Upper lobe of right lung (tissue), 1 donor: ENCODE measurements at regions not wholly inside any gene's neighbourhood (a gene's known extent, or its start where the extent isn't known, plus 50 kb on each side); places are given as distances from the start of the nearest gene placed in this dataset.
A peak's percentile ranks its signal among the peaks of the same experiment; 100 is the strongest.

ENCODE experiments used
- ATAC-seq: fragments of 200-7000 bp; cut with Tn5 transposase; one replicate; pipeline ENCODE4 v1.9.1; 2020; ENCODE audit warnings: mild to moderate bottlenecking, moderate library complexity
- DNase-seq: peaks from one replicate; pipeline ENCODE4 v3.0.0-alpha.2; 2020
- H3K27ac ChIP-seq: fragments of 200-600 bp; one replicate; pipeline ENCODE4 v1.8.0; 2022
- H3K27me3 ChIP-seq: fragments of 200-600 bp; one replicate; pipeline ENCODE4 v1.8.0; 2022; ENCODE audit warnings: mild to moderate bottlenecking
- H3K36me3 ChIP-seq: fragments of 200-600 bp; one replicate; pipeline ENCODE4 v1.8.0; 2022
- H3K4me1 ChIP-seq: fragments of 200-600 bp; one replicate; pipeline ENCODE4 v1.8.0; 2022
- H3K4me3 ChIP-seq: fragments of 200-600 bp; one replicate; pipeline ENCODE4 v1.8.0; 2022; ENCODE audit warnings: mild to moderate bottlenecking
- H3K9me3 ChIP-seq: fragments of 200-600 bp; one replicate; pipeline ENCODE4 v1.8.0; 2022
- CTCF ChIP-seq: fragments of 200-600 bp; IDR thresholded peaks from one replicate; pipeline ENCODE4 v1.8.0; 2022; ENCODE audit warnings: antibody characterized with exemption
- intact Hi-C: fragments of 100-400 bp; cut with DNase I; formaldehyde crosslinking; loops from one replicate; pipeline ENCODE4 v1.11.0; 2022
- donor health status: DM: no; HTN: yes; CAD: no; lungs with severe emphysema.

GRCh38 chr4:81874661-81875515, 403.2 kb upstream of the RASGEF1B start:
- Histone ChIP-seq H3K9me3 (no peaks in the 10 kb centered on the region), H3K27me3 (no peaks in the 10 kb centered on the region), H3K4me1 (no peaks in the 10 kb centered on the region), H3K4me3 (no peak overlapping the region), H3K27ac (no peak overlapping the region), H3K36me3 (no peaks in the 10 kb centered on the region)
- ATAC-seq (no peak), DNase-seq (no peak)
- intact Hi-C loops = no loop called here
- no peak for TF ChIP-seq CTCF

- ATAC-seq (peak; percentile 21), DNase-seq (no peak)
- Histone ChIP-seq H3K4me3 (no peak overlapping the region), H3K27ac (no peak overlapping the region), H3K27me3 (no peaks in the 10 kb centered on the region), H3K36me3 (no peaks in the 10 kb centered on the region), H3K4me1 (no peaks in the 10 kb centered on the region), H3K9me3 (no peaks in the 10 kb centered on the region)
- intact Hi-C loops = no loop called here
- no peak for TF ChIP-seq CTCF
These were observed 398.6 kb upstream of the RASGEF1B start for GRCh38 chr4:81870275-81870674.

- Histone ChIP-seq H3K27me3 (no peaks in the 10 kb centered on the region), H3K36me3 (no peaks in the 10 kb centered on the region), H3K27ac (no peak overlapping the region), H3K9me3 (no peaks in the 10 kb centered on the region), H3K4me3 (no peak overlapping the region), H3K4me1 (no peaks in the 10 kb centered on the region)
- ATAC-seq (no peak), DNase-seq (no peak)
- TF ChIP-seq CTCF = no peak
- intact Hi-C loops = no loop called here
These were observed 388.4 kb upstream of the RASGEF1B start for GRCh38 chr4:81860111-81860510.

GRCh38 chr4:81854406-81854805, 382.7 kb upstream of the RASGEF1B start:
- DNase-seq (no peak), ATAC-seq (no peak)
- intact Hi-C loops = no loop called here

GRCh38 chr4:81852031-81852715, 380.5 kb upstream of the RASGEF1B start:
- Histone ChIP-seq H3K27ac (no peak overlapping the region), H3K36me3 (no peaks in the 10 kb centered on the region), H3K4me1 (no peaks in the 10 kb centered on the region), H3K9me3 (no peaks in the 10 kb centered on the region), H3K4me3 (no peak overlapping the region), H3K27me3 (no peaks in the 10 kb centered on the region)
- no peak for DNase-seq
- intact Hi-C loops = no loop called here
- no peak for TF ChIP-seq CTCF
- no peak for ATAC-seq

More at GRCh38 chr4:81854406-81854805, 382.7 kb upstream of the RASGEF1B start:
- H3K27me3 ChIP-seq = no peaks in the 10 kb centered on the region
- H3K36me3 ChIP-seq = no peaks in the 10 kb centered on the region
- no peaks in the 10 kb centered on the region for H3K4me1 ChIP-seq
- no peaks in the 10 kb centered on the region for H3K9me3 ChIP-seq
- H3K4me3 ChIP-seq = no peak overlapping the region
- no peak overlapping the region for H3K27ac ChIP-seq
- no peak for TF ChIP-seq CTCF
